ENCODE measurements at regions not wholly inside any gene's neighbourhood (a gene's known extent, or its start where the extent isn't known, plus 50 kb on each side); places are given as distances from the start of the nearest gene placed in this dataset.

DNA sequence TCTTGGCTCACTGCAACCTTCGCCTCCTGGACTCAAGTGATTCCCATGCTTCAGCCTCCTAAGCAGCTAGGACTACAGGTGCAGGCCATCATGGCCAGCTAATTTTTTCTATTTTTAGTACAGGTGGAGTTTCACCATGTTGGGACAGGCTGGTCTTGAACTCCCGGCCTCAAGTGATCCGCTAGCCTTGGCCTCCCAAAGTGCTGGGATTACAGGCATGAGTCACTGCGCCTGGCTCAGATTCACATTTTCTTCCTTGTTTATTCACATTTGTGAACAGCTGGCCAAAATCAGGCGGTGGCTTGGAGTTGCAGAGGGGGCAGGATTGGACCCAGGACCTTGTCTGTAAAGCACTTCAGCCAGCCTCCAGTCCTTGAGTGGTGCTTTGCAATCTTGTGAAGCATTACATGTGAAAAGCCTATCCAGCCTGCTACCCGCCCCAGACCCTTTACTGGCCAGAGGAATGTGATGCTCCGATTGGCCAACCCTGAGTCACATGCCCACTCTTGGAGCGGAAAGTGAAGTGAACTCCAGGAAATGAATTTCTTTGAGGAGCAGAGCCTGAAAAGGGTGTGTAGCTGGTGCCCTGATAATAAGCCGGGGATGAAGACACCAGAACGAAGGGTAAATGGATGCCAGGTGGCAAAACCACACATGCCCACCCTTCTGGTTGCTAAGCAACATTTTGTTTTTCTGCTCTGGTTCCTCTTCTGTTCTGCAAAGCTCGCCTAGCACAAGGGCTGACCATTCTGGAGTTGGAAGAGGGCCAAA, 62.6 kb upstream of the PTPRJ start:
- no peak for TF ChIP-seq CTCF (IDR thresholded peaks at IDR 0.05)
- peak in 1 of 2 experiments; percentile 64; a peak in 1 of 4 replicates for TF ChIP-seq EP300 (IDR thresholded peaks at IDR 0.05; ENCODE audit: borderline replicate concordance in 1 of 2, low read depth in 1 of 2, low read length in 1 of 2)
- TF ChIP-seq PBX3 (IDR thresholded peaks at IDR 0.05), result no peak
- TF ChIP-seq POLR2AphosphoS5 (IDR thresholded peaks at IDR 0.05; ENCODE audit: low read depth, low read length), result peak; percentile 53; the same call in 1 of the 2 replicates
- TF ChIP-seq CHD2 (IDR thresholded peaks at IDR 0.05; ENCODE audit: low read length, partially characterized antibody), result no peak
- no peak for TF ChIP-seq EZH2phosphoT487 (IDR thresholded peaks at IDR 0.05; ENCODE audit: borderline replicate concordance, low read depth)
